ENCODE measurements at regions not wholly inside any gene's neighbourhood (a gene's known extent, or its start where the extent isn't known, plus 50 kb on each side); places are given as distances from the start of the nearest gene placed in this dataset.

DNA sequence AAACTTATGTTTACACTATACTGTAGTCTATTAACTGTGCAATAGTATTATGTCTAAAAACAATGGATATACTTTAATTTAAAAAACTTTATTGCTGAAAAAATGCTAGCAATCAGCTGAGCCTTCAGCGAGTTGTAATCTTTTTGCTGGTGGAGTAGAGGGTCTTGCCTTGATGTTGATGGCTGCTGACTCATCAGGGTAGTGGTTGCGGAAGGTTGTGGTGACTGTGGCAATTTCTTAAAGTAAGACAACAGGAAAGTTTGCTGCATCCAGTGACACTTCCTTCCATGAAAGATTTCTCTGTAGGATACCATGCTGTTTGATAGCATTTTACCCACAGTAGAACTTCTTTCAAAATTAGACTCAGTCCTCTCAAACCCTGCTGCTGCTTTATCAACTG is 234.7 kb upstream of the CSF3R start:
- DNase-seq, result peak; percentile 3

DNA sequence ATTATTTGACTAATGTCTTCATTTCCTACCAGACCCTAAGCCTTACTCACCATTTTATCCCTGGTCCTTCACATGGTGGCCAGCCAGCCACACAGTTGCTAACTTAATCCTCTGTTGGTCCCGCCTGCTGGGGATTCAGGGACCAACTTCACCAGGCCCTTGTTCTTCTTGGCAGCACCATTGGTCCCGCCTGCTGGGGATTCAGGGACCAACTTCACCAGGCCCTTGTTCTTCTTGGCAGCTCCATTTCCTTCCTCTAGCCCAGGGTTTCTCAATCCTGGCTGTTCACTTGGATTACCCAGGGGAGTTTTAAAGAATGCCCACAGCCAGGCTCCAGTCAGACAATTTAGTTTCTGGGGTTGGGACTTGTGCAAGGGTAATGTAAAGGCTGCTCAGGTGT is 233.1 kb upstream of the CSF3R start:
- DNase-seq, result no peak

- no peak for DNase-seq
These were observed 231.6 kb upstream of the CSF3R start for GRCh38 chr1:36714301-36714700.

DNA sequence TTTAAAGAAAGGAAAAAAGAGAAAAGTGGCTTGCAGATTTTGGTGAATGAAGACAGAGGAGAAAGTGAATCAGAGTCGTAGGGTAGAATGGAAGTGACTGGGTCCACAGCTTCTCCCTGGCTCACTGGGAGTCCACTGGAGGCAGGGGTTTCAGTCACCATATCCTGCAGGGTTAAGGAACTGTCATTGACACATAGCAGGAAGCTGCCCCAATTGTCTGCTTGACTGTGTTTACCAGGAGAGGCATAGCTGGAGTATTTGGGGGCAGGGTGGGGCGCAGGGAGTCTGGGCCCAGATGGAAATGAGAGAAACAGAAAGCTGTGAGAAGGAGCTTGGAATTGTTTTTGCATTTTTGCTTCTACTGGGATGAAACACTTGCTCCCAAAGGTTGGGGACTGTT is 228.8 kb upstream of the CSF3R start:
- no peak for DNase-seq

DNA sequence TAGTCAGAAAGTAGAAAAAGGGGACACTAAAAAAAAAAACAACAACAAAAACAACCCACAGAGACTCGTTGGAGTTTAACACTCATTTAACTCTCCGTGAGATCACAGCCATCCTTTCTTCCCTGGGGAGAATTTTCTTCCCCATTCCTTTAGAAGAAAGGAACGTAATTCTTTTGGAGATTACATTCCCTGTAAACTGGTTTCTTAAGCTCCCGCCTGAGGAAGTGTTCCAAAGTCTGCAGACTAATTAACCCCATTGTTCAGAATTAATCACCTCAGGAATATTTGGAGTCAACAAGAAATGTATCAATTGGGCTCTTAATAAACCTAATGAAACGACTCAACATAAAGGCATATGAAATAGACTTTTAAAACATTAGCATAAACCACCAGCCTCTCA is 228.2 kb upstream of the CSF3R start:
- DNase-seq, result no peak

DNA sequence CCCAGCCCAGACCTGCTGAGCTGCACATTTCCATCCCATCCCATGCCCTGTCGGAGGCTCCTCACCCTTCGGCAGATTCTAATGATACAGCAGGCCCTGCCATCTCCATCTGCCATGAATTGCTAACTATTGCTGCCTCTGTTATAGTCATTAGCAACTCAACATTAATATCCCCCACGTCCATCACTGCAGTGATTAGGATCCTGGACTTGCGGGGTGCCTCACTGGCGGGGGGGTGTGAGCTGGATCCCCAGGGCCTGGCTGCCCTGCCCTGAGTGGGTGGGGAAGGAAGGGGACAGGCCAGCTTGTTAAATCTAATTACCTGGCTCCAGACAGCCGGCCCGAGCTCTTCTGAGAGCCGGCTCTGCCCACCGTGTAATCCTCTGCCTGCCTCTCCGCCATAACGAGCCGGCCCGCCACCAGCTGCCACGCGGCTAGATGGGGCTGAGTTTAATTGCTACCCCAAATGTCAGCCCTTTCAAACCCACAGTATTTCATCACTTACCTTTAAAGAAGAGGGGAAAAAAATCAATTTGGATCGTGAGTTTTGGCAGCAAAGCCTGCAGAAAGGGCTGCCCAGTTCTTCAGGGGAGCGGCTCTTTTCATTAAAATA is 227.3 kb upstream of the CSF3R start:
- DNase-seq, result no peak

GRCh38 chr1:36708587-36708986 is 225.9 kb upstream of the CSF3R start:
- DNase-seq, result no peak

DNA sequence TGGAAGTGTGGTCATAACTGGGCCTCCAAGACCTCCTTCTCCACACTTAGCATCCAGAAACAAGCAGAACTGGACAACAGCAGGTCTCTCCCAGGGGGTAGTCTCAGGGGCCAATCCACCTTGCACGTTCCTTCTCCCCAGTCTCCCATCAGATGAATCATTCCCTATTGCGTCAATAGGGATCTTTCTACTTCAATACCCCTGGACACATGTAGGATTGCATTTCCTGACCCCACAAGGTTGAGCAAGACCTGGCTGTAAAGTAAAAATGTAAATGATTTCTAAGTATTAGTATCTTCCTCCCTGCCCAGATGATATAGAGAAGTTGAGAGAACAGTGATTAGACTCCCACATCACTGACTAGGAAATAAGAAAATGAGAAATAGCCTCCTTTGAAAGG is 224.5 kb upstream of the CSF3R start:
- no peak for DNase-seq

DNA sequence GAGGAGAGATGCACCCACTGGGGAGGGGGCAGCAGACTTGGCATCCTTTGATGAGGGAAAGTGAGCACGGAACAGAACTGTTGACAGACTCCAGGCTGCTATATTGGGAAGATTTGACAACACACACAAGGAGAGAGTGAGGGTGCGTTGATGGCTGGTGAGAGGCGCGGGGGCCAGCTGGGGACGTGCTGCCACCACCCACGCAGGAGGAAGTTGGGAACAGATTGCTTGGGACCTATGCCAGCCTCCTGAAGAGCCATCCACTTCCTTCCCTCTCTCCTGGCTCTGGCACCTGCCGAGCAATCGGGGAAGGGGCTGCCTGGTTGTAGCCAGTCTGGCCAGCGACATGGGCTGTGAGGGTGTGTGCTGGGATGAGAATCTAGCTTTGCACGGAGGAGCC is 223.7 kb upstream of the CSF3R start:
- no peak for DNase-seq

GRCh38 chr1:36705629-36706028 is 222.9 kb upstream of the CSF3R start:
- DNase-seq, result no peak

GRCh38 chr1:36703526-36704208 is 221.0 kb upstream of the CSF3R start:
- peak; percentile 30 for DNase-seq

GRCh38 chr1:36702963-36703362 is 220.2 kb upstream of the CSF3R start:
- no peak for DNase-seq

DNA sequence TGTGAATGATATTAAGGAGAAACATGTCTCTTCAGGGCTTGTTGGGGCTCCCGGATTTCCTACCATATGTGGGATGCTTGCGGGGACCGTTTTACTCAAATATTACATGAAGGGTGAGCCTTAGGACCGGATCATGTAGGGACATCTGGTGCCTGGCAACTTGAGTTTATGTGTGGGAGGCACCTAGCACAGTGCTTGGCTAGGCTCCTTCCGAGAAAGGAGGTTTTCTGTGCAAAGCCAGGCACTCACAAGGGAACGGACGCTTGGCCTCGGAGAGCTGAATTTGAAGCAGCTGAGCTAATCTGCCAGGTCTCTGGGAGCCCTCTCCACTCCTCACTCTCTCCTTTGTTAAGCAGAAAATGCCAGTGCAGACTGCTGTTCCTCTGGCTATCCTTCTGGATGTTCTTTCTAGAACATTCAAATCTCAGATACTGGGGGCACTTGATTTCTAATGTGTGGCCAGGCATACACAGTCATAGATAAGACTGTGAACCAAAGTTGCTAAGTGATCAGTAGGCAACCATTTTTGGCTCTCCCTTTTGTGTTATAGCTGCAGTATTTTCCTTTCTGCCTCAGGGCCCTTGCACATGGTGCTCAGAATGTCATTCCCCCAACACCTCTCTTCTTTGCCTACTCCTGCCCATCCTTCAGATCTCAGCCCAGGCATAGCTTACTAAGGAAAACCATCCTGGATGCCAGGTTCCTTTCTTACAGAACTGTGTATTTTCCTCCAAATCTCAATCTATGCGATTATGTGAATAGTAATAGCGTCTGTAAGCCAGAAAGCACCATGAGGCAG is 216.6 kb upstream of the CSF3R start:
- no peak for DNase-seq

GRCh38 chr1:36697836-36698605 is 215.3 kb upstream of the CSF3R start:
- DNase-seq, result no peak

DNA sequence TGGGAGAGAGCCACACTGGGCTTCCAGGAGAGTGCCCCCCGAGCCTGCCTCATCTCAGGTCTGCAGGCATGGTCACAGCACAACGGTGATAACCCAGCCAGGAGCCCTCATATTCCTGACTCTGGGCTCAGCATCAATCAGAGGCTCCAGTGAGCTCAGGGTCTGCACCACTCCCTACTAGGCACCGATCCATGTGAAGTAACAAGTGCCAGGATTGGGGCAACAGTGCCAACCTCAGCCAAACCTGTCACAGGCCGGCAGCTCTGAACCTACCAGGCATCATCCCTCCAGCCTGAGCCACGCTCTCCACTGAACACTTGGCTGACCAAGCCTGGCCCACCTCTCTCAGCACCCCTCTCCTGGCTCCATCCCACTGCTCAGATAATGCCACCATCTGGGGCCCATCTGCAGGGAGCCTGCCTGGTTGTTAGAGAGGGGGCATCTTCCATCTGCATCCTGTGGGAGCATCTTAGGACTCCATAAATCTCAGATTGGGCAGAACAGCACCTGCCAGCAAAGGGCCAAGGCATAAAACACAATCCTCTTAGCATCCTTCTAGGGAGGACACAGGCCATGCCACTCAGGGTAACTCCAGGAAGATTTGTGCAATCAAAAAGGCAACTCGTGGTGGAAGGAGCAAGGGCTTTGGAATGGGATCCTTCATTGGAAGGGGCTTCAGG is 213.7 kb upstream of the CSF3R start:
- no peak for DNase-seq

- no peak for DNase-seq
These were observed 210.9 kb upstream of the CSF3R start for GRCh38 chr1:36693603-36694002.

GRCh38 chr1:36693161-36693525 is 210.4 kb upstream of the CSF3R start:
- DNase-seq, result no peak

DNA sequence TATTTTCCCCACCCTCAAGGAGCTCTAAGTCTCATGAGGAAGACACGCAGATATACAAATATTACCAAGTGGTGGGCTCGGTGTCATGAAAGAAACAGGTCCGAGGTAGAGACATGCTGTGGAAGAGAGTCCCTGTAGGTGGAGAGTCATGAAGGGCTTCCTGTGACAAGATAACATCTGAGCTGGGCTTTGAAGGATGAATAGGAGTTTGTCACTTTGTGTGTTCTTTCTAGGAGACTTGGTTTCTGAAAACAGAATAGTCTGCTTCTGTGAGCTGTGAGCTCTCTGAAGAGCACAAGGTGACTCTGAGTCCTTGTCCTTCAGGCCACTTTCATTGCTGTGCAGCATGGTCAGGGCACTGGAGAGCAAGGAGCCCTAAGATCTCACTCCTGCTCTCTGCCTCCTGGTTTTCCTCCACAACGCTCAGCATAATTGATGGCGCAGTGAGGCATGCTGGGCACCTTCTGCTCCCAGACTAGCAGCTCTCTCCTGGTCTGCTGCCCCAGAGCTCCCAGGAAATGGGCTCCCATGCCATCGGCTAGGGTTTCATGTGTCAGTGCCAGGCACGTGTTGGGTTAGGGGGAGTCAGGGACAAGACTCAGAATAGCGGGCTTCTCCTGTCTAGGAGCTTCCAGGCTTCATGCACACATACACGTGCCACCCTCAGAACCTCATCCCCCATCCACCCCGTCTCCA is 209.9 kb upstream of the CSF3R start:
- DNase-seq, result no peak

DNA sequence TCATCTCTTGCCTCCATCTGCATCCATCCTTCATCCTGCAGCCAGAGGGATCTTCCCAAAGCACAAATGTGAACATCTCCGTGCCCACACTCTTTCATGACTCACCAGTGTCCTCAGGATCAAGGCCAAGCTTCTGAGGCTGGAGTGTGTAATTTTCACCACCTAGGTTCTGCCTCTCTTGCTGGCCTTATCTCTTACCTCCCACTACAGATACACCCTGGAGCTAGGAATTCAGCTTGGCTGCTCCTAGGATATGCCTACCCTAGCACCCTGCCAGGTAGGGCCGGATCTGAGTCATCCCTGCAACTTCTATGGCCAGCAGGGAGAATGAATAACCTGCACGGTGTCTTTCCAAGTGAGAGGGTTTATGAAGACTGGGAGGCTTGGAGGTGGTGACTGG is 208.7 kb upstream of the CSF3R start:
- DNase-seq, result no peak

GRCh38 chr1:36689992-36690391 is 207.3 kb upstream of the CSF3R start:
- no peak for DNase-seq

DNA sequence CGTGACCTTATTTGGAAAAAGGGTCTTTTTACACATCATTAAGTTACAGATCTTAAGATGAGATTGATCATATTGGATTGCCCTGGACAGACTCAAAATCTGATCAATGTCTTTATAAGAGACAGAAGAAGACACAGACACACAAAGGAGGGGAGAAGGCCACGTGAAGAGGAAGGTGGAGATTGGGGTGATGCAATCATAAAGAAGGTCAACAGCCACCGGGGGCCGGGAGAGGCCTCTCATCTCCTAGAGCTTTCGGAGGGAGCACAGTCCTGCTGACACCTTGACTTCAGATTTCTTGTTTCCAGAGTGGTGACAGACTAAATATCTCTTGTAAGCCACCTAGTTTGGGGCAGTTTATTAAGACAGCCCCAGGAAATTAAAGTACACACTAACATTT is 204.6 kb upstream of the CSF3R start:
- no peak for DNase-seq

DNA sequence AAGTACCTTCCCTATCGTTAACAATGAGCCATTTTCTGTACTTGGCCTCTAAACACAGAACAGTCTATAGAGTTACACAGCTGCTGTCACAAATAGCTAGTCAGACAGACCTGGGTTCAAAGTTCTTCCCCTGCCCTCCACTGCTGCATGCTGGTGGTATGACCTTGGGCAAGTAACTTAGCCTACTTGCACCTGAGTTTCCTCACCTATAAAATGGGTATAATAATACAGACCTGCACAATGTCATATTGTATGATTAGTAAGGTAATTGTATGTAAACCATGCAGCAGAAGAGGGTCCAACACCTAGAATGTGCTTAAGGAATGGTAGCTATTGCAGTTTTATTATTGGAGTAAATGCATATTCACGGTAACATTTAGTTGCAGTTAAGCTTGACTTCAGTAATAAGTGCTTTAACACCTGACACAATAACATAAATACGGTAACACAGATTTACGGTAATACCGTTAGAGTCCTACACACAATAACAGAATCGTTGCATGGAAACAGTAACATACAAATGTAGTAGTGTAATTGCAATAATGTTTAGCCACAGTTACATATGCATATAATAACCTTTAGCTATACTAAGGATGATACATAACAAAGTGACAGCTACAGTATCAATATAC is 193.3 kb upstream of the CSF3R start:
- no peak for DNase-seq

All from GF-D8 (cell line).